ENCODE measurements at regions not wholly inside any gene's neighbourhood (a gene's known extent, or its start where the extent isn't known, plus 50 kb on each side); places are given as distances from the start of the nearest gene placed in this dataset.

DNA sequence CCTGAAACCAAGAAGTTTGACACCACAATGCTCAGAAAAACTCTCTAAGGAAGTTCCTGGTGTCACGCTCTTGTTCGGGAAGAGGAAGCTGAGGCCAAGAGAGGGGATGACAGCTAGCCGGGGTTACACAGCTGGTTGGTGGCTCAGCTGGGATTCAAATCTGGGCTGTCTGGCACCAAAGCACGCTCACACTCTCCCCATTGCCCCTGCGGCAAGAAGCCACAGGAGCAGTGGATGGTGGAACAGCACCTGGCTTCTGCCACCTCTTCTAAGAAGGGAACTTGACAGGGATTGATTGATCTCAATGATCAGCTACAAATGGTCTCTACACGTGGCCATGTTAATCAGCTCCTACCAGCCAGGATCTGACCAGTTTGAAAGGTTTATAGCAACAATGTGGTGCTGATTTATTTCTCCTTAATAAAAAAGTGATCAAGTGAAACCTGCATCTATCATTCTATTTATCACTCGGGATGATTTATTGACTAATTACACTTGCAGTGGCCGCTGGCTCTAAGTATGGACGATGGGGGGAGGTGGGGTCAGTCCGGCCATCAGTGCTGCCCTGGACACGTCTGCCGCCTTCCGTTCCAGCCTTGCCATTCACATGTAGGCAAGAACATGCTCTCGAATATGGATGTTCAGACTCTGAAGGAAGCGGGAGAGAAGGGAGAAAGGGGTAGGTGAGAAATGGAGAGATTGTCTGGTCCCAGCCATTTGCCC lies 71.9 kb upstream of the TOP1 start:
- Histone ChIP-seq H3K36me3 (ENCODE audit: insufficient read depth, low read length, poor library complexity, severe bottlenecking) (no peaks in the 10 kb centered on the region), H3K4me1 (ENCODE audit: insufficient read depth, low read length, poor library complexity, severe bottlenecking) (no peaks in the 10 kb centered on the region), H3K9me3 (ENCODE audit: low read depth, low read length, poor library complexity, severe bottlenecking) (no peaks in the 10 kb centered on the region), H3K4me3 (ENCODE audit: low read depth, low read length, poor library complexity, severe bottlenecking) (no peak overlapping the region), H3K27me3 (replicated peaks; ENCODE audit: insufficient read depth, low read depth, low read length, poor library complexity) (no peaks in the 10 kb centered on the region), H3K27ac (ENCODE audit: low read depth, low read length, poor library complexity, severe bottlenecking) (no peak overlapping the region)
- no TSS peak for BruUV-seq (replicated peaks)
- intact Hi-C loops (cut with micrococcal nuclease; ENCODE audit: unreplicated experiment) = no loop called here
- TF ChIP-seq, protein P1, sequence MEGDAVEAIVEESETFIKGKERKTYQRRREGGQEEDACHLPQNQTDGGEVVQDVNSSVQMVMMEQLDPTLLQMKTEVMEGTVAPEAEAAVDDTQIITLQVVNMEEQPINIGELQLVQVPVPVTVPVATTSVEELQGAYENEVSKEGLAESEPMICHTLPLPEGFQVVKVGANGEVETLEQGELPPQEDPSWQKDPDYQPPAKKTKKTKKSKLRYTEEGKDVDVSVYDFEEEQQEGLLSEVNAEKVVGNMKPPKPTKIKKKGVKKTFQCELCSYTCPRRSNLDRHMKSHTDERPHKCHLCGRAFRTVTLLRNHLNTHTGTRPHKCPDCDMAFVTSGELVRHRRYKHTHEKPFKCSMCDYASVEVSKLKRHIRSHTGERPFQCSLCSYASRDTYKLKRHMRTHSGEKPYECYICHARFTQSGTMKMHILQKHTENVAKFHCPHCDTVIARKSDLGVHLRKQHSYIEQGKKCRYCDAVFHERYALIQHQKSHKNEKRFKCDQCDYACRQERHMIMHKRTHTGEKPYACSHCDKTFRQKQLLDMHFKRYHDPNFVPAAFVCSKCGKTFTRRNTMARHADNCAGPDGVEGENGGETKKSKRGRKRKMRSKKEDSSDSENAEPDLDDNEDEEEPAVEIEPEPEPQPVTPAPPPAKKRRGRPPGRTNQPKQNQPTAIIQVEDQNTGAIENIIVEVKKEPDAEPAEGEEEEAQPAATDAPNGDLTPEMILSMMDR (conservative IDR thresholded peaks at IDR 0.05; ENCODE audit: low read depth, low read length) = no peak
- TF ChIP-seq EZH2 (IDR thresholded peaks at IDR 0.05; ENCODE audit: borderline replicate concordance, low read depth, low read length, poor library complexity, severe bottlenecking) = no peak
- no peak for DNase-seq (ENCODE audit: low spot score)
- ChIA-PET CTCF (no interaction called here), POLR2A (ENCODE audit: low non-redundant PET) (no interaction called here)

GRCh38 chr20:40957265-40957760 lies 71.3 kb upstream of the TOP1 start:
- Histone ChIP-seq H3K4me1 (ENCODE audit: insufficient read depth, low read length, poor library complexity, severe bottlenecking) (no peaks in the 10 kb centered on the region), H3K27me3 (replicated peaks; ENCODE audit: insufficient read depth, low read depth, low read length, poor library complexity) (no peaks in the 10 kb centered on the region), H3K4me3 (ENCODE audit: low read depth, low read length, poor library complexity, severe bottlenecking) (no peak overlapping the region), H3K27ac (ENCODE audit: low read depth, low read length, poor library complexity, severe bottlenecking) (no peak overlapping the region), H3K9me3 (ENCODE audit: low read depth, low read length, poor library complexity, severe bottlenecking) (no peaks in the 10 kb centered on the region), H3K36me3 (ENCODE audit: insufficient read depth, low read length, poor library complexity, severe bottlenecking) (no peaks in the 10 kb centered on the region)
- BruUV-seq (replicated peaks) = no TSS peak
- ChIA-PET CTCF (no interaction called here), POLR2A (ENCODE audit: low non-redundant PET) (no interaction called here)
- DNase-seq (ENCODE audit: low spot score) = no peak
- intact Hi-C loops (cut with micrococcal nuclease; ENCODE audit: unreplicated experiment) = no loop called here
- no peak for TF ChIP-seq EZH2 (IDR thresholded peaks at IDR 0.05; ENCODE audit: borderline replicate concordance, low read depth, low read length, poor library complexity, severe bottlenecking)
- TF ChIP-seq, protein P1 (conservative IDR thresholded peaks at IDR 0.05; ENCODE audit: low read depth, low read length) = no peak

GRCh38 chr20:40958598-40958997 lies 70.0 kb upstream of the TOP1 start:
- CTCF ChIA-PET = no interaction called here

More at GRCh38 chr20:40958598-40958997, 70.0 kb upstream of the TOP1 start:
- POLR2A ChIA-PET (ENCODE audit: low non-redundant PET) = no interaction called here
- Histone ChIP-seq H3K9me3 (ENCODE audit: low read depth, low read length, poor library complexity, severe bottlenecking) (no peaks in the 10 kb centered on the region), H3K27me3 (replicated peaks; ENCODE audit: insufficient read depth, low read depth, low read length, poor library complexity) (no peaks in the 10 kb centered on the region), H3K36me3 (ENCODE audit: insufficient read depth, low read length, poor library complexity, severe bottlenecking) (no peaks in the 10 kb centered on the region), H3K4me1 (ENCODE audit: insufficient read depth, low read length, poor library complexity, severe bottlenecking) (no peaks in the 10 kb centered on the region), H3K27ac (ENCODE audit: low read depth, low read length, poor library complexity, severe bottlenecking) (no peak overlapping the region), H3K4me3 (ENCODE audit: low read depth, low read length, poor library complexity, severe bottlenecking) (no peak overlapping the region)
- no peak for TF ChIP-seq EZH2 (IDR thresholded peaks at IDR 0.05; ENCODE audit: borderline replicate concordance, low read depth, low read length, poor library complexity, severe bottlenecking)
- TF ChIP-seq, protein P1 (conservative IDR thresholded peaks at IDR 0.05; ENCODE audit: low read depth, low read length) = no peak
- no TSS peak for BruUV-seq (replicated peaks)
- no peak for DNase-seq (ENCODE audit: low spot score)
- intact Hi-C loops (cut with micrococcal nuclease; ENCODE audit: unreplicated experiment) = no loop called here

Measured in A673 (cell line).